GM19043 (cell line): ENCODE measurements at regions not wholly inside any gene's neighbourhood (a gene's known extent, or its start where the extent isn't known, plus 50 kb on each side); places are given as distances from the start of the nearest gene placed in this dataset.
"Not testable (repeated sequence)": the region's sequence is repeated elsewhere in the genome, so short reads cannot be mapped to it uniquely, and the experiment has no call there.

ENCODE experiments used
- ATAC-seq: cut with Tn5 transposase; IDR thresholded peaks from one replicate; pipeline ENCODE4 v1.9.1; 2021; ENCODE audit warnings: low read depth; ENCODE audit not compliant: unreplicated experiment

DNA sequence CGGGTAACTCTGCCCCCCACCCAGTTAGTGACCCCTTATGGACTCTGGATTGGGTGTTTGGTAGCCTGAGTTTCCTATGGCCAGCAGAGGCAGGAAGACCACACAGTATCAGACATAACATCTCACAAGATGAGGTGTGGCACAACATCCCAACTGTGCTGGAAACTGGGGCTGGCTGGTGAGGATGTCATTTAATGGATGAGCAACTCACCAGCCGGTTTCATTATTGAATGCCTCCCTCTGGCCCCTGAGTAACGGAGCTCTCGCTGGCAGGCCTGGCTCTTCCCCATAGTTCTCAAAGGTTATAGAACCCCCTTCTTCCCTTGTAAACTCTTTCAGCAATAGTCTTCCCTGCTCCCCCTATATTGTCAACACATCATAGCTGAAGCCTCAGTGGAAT, 195.0 kb downstream of the BCL11A start:
- ATAC-seq, result no peak

DNA sequence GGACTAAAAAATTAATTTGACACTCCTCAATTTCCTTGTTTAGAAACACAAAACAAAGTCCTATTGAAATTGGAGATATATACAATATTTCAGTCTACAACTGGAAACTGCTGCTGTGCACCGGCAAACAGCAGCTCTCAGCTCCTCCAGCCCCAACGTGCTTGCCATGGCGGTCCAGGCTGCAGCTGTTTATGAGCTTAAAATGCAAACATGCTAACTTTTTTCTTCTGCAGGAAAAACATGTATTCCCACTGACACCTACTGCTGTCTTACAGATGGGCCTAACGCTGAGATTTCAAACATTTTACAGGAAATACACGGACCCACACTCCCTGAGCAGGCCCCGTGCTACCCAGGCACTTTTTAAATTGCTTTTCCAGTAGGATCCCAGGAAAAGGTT, 195.5 kb downstream of the BCL11A start:
- ATAC-seq, result no peak

DNA sequence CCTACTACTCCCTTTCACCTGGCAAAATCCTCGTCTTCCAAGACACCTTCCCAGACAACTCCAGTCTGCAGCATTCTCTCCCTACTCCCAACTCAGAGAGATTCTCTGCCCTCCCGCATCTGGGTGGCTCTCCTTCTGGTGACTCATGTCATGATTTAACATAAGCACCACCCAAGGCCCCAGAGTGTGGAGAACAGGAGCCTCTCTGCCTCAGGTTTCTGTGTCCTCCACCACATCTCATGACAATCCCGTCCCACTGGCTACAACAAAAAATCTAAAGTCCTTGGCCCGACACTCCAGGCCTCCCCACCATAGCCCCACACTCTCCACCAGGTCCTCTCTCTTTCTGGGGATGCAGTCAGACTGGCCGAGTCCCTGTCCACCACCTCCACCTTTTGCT, 197.1 kb downstream of the BCL11A start:
- ATAC-seq, result no peak

DNA sequence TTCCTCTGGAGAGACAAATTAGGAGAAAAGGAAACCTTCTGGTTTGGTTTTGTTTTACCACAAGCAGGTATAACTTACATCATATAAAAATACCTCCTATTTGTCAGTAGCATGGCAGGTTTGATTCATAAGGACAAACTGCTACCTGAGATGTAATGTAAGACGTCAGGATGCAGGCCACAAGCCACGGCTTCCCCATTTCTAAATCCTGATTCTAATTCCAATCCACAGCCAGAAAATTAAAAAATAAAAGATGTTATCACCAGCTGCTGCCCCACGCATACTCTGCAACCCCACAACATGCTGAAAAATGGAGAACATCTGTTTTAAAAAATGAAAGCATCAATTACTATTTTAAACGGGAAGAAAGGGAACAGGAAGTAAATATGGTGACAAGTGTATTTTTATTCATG, 197.6 kb downstream of the BCL11A start:
- ATAC-seq, result no peak

DNA sequence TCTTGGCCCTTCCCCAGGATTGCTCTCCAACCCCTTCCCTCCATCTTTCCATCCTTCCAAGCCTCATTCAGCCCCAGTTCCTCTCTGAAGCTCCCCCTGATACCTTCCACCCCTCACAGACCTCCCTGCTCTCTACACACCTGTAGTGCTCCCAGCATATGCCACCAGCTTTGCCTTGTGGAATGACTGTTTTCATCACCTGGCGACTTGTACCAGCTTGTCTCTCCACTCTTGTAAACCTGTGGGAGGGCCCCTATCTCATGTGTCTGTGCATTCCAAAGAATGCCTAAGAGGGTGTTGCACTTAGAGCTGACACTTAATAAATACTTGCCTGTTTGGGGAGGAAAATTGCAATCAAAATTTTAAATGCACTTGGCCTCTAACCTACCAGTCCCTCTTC, 198.7 kb downstream of the BCL11A start:
- no peak for ATAC-seq

DNA sequence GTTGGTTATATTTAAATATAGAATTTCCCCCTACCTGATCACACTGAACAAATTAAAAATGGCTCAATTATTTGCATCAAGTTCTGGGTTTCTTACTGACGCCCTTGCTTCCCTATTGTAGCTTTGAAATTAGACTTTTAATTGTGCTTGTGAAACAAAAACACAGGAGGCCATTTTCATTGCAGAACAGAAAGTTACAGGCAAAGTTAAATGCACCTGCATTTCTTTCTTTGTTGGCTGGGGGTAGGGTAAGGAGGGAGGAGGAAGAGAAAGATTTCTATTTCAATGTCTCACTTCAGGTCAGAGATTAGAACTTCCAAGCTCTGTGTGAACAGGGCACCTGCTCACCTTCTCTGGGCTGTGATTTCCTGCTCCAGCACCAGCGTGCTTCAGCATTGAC, 199.6 kb downstream of the BCL11A start:
- peak; percentile 31 for ATAC-seq

DNA sequence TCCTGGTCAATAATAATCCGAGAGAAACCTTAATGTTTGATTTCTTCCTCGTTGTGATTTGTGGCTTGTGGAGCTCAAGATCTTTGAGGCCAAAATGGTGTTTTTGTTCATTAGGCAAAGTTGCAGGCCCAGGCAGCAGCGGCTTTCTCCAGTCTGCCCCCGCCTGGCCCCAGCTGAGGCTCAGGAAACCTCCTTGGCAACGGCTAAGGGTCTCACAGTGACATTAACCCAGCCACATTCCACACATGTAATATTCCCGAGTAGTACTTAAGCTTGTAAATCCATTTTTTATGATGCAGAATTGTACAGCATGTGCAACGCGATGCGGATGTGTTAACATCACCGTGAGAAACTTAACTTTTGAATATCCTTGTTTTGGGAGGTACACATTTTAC, 200.1 kb downstream of the BCL11A start:
- ATAC-seq, result peak; percentile 9

DNA sequence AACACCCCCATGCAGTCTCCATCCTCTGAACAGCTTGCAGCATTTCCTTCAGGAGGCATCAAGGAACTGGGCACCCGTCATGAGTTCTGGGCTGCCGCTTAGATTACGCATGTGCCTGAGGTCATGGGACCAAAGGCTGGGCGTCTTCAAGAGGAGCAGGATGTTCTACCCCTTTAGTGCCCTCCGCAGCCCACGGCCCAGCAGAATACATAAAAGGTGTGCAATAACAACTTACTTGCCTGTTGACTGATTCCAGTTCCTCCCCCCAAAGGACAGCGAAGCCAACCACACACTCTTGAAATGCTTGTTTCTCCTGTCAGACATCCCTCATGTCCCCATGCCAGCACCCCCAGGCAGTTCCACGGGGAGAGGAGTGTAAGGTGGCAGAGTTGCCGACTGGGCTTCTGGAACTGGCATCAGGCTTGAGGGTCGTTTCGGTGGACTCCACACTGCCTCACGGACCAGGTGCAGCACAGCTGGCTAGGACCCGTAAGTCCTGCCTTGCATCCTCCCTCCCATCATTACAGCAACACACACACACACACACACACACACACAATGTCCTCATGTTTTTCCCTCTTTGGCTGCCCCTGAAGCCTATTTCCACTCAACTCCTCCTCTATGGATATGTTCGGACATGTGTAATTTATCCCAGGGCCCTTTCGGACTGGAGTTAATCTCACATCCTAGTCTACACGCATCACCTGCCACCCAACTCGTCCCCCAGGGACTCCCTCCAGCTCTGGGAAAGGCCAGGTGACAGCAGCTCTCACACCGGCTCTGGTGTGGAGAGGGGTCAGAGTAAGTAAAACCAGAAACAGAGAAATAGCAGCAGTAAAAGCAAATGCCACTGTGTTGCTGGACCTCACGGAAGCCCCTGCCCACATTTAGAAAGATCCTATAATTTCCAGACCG, 200.7 kb downstream of the BCL11A start:
- ATAC-seq, result no peak

DNA sequence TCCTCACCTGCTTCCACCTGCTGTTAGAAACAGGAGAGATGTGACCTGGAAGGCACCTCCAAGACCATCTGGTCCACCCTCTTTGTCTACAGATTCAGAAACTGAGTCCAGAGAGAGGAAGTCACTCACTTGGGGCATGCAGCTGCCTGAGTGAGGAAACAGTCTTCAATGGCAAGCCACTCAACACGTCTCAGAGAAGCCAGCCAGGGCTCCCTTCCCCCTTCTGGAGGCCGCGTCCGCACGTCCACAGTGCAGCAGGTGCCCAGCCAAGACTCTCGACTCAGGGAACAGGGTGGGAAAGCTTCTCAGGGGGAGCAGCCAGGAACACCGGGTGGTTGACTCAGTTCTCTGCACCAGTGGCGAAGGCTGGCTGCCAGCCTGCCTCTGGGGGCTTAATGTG, 201.7 kb downstream of the BCL11A start:
- no peak for ATAC-seq

DNA sequence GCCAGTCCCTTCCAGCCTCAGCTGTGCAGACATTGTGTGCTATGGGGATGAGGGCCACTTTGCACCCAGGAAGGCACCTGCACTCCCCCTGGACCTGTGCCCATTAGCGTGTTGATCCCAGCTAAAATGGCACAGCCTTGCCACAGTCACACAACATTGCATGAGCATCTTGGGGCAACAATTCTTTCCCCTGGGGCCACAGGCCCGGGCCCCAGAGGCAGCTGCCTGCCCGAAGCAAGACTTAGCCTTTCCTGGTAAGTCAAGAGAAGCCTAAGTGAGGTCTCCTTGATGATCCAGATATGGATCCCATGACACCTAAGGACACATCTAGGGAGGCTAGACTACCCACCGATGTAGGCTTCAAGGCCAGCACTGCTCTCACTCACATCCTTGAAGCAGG, 202.1 kb downstream of the BCL11A start:
- ATAC-seq, result no peak

DNA sequence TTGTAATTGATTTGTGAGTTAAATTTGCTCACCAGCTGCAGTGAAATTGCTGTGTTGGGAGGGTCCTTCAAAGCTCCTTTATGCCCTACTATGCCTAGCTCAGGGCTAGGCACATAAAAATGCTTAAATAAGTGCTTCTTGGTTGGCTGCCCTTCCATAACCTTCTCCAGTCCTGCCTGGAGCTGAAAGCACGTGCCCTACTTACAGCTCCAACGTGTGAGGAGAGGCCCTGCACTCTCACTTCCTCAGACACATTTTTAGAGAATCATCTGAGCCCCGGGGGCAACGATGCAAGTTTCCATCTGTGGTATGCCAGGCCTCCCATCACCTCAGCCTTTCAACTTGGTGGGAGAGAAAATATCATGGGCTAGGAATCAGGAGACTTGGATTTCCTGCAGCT, 202.7 kb downstream of the BCL11A start:
- no peak for ATAC-seq

DNA sequence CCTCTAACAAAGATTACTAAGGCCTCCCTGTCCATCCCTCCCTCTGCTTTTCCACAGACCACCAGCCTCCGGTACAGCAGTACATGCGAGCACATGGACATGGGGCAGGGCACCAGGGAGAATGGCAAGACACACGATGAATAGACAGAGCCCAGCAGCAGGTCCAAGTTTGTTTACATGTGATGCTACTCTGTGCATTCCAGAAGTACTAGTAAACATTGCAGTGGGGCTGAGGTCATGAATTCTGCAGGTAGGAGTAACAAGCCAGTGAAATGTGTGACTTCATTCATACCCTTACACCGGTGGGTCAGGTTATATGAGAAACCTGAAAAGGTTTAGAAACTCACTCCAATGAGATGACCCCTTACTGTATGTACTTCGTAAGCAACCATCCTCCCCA, 205.7 kb downstream of the BCL11A start:
- ATAC-seq, result no peak

DNA sequence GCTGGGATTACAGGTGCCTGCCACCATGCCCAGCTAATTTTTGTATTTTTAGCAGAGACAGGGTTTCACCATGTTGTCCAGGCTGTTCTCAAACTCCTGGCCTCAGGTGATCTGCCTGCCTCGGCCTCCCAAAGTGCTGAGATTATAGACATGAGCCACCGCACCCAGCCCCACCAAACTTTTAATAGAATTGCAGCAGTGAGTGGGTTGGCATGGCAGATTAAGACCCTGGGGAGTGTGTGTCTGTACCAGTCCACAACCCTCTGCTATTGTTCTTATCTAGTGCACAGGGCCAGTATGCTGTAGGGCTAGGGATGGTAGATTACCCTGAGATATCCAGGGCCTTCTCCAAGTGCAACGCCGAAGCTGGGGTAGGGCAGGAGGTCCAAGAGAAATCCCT, 211.0 kb downstream of the BCL11A start:
- ATAC-seq, result not testable (repeated sequence)

DNA sequence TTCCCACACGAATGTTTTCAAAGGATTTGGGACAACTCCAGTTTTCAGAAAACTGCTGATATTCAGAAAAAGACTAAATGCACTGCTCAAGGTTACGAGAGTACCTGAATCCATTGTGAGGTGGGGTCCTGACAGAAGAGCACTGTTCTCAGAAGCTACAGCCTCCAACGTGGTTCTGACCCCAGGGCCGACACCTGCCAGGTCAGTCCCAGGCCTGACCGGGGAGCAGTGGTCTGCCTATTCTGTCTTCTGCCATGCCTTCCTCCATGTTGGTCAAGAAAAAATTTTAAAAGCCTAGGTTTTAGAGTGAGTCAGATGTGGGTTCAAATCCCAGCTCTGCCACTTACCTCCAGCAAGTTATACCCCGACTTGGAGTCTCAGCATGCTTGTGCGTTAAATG, 212.3 kb downstream of the BCL11A start:
- no peak for ATAC-seq

DNA sequence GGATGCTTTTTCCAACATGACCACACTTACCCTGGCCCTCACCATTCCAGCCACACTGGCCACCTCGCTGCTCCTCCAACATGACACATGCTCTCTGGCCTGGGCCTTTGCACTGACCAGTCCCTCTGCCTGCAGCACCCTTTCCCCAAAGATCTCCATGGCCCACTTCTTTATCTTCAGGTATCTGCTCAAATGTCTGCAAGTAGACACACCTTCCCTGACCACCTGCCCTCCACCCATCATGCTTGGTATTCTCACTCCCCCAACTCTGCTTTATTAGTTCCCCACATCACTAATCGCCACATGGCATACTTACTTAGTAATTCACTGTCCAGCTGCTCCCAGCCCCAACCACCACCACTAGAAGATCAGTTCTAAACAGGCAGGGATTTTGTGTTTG, 214.2 kb downstream of the BCL11A start:
- ATAC-seq, result no peak

DNA sequence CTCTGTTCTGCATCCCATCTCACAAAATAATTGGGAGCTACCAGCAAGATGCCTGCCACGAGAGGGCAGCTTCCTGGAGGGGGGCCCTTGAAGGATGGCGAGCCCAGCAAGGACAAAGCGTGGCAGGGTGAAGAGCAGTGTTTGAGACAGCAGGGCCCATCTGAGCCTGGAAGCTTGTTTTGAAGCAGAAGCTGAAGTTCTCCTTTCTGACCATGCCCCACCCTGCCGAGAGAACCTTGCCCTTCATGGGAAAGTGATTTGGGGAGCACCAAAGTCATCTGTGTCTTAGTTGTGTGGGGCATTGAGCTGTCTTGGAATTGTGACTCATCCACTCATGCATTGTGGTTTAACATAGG, 216.3 kb downstream of the BCL11A start:
- ATAC-seq, result no peak

DNA sequence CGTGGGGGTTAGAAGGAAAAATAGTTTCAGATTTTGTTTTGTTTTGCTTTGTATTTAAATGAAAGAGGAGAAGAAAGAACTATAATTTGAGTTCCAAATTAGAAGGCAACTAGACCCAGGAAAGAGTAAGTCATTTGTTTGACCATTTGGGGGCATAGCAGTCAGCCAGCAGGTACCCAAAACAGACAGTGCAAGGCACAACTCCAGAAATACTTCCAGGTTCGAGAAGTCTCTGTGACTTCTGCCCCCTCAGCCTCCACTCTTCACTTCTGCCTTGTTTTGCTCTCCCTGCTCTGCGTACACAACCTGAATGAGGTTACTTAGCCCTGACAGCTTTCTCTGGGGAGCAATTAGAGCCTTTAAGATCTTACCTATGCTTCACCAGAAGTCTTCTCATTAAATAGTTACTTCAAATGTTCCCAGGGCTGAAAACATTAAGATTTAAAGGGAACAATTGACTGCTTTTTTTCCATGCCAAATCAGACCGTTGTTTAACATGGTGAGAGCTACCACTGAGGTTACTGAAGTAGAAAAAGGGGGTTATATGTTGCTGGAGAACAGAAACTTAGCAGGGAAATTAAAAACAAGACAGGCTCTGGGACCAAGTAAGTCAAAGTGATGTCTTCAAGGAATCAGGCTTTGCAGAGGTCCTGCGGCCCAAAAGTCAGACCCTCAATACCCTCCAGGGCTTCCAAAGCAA, 216.9 kb downstream of the BCL11A start:
- ATAC-seq, result peak; percentile 50

DNA sequence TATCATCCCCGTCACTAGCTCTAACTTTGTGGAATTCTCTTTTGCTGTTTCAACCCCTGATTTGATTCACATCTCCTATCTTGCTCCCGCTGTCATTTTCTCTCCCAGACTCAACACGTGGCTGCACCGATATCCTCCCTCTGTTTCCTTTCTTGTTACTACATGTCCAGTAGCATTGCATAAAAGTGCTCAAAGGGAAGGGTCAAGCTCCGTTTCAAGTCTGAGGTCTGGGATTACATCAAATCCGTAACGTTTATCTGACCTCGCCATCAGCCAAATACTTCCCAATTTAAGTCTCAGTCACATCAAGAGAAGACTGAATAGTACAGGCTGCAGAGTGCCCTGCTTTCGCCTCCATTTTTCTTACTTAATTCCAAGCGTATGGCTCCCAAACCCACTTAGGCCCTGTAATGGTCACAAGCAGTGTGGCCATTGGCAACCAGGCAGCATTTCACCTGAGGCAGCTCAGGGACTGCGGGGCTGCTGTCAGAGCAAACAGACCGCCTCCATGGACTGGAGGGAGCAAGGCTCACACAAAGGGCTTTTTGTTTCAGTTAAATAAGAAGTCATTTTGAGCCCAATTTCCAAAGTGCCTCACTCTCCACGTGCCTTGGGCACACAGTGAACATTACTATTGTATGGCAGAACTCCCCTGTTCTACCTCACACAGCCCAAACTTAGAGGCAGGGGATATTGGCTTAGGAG, 217.8 kb downstream of the BCL11A start:
- ATAC-seq, result no peak

DNA sequence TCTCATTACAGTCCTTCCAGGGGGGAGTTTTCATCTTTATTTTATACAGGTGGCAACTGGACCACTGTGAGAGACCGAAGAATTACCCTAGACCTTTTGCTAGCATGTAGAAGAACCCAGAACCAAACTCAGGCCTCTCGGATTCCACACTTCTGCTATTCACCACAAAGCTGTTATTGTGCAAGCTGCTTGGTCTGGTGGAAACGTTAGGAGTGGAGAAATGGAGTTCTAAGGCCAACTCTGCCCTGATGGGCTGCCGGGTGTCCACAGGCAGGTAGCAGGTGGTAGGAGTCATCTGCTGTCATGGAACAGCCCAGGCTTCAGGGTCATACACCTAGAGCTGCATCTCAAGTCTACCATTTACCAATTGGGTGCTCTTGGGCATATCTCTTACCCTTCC, 218.8 kb downstream of the BCL11A start:
- no peak for ATAC-seq

DNA sequence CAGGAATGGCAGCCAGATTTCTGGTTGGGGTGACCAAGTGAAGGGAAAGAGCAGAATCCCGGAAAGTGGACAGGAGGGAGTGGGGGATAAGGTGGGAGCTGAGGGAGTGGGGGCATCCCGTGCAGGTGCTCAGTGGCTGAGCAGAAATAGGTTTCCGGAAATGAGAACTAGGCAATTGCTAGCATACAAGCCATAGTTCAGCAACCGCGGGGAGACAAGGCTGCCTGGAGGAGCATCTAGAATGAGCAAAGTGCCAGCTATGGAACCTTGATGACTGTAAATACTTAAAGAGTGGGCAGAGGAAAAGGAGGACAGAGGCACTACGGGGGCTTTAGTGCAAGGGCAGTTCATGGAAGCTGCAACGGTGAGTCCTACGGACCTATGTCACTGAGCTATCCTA, 220.2 kb downstream of the BCL11A start:
- ATAC-seq, result no peak

DNA sequence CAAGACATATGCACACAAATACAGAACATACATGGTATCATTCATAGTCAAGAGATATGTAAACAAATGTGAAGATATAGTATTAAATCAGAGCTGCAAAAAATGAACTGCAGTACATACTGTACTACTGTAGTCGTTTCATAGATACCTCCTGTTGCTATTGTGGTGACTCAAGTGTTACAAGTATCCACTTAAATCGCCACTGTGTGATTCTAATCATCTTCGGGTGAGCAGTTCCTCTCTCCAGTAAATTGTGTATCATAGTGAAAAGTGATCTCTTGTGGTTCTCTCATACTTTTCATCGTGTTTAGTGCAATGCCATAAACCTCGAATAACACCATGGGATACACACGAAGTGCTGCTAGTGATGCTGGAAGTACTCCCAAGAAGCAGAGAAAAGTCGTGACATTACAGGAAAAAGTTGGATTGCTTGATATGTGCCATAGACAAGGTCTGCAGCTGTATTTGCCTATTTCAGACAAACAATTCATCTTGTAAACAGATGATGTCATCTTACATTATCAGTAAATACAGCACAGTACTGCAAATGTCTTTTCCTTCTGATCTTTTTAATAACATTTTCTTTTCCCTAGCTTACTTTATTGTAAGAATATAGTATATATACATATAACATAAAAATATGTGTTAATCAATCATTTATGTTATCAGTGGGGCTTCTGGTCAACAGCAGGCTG, 222.2 kb downstream of the BCL11A start:
- no peak for ATAC-seq
